Activated CD4-positive, alpha-beta T cell treated with anti-CD3 and anti-CD28 coated beads for 1 hour (primary cell): ENCODE measurements at regions not wholly inside any gene's neighbourhood (a gene's known extent, or its start where the extent isn't known, plus 50 kb on each side); places are given as distances from the start of the nearest gene placed in this dataset.
"Not testable (repeated sequence)": the region's sequence is repeated elsewhere in the genome, so short reads cannot be mapped to it uniquely, and the experiment has no call there.

ENCODE experiments used
- DNase-seq: peaks from one replicate; pipeline ENCODE4 v3.0.0-alpha.2; 2020

DNA sequence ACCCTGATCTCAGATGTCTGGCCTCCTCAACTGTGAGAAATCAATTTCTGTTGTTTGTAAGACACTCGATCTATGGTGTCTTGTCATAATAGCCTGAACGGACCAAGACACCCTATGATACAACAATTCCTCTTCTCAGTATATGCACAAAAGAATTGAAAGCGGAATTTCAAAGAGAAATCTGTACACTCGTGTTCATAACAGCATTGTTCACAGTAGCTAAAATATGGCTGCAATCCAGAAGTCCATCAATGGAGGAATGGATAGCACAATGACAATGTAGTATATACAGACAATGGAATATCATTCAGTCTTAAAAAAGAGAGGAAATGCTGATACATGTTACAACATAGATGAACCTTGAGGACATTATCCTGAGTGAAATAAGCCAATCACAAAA is 354.6 kb downstream of the SFMBT2 start:
- DNase-seq = no peak

DNA sequence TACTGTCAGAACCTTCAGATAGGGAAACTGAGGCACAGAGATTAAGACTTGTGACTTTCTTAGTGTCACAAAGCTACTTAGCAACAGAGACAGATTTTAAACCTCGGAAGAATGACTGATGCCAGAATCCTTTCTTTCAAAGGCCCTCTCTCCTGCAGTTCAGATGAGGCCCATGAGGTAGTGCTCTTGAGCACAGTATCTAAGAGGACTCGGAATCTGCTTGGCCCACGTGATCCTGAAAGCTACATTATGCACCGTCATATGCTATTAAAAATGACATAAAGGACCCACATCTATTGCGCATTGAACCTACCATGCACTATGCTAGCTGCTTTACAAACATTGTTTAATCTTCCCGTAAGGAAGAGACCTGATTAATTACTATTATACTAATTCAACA is 355.9 kb downstream of the SFMBT2 start:
- DNase-seq = no peak

DNA sequence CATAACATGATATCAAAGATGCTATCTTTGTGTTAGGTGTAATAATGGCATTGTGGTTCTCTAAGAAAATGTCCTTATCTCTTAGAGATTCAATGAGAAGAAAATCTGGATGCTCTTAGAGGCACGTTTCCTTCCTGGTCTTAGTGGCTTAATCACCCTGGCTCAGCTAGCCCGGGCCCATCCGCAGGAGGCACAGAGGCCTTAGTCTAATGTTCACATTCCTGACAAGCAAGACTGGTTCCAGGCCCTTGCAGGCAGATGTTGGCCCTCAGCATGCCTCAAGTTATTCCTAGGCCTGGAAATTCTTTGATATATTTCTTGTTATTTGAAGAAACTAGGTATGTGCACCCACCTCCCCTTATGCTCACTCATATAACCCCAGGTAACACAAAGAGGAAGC is 357.6 kb downstream of the SFMBT2 start:
- DNase-seq = no peak

DNA sequence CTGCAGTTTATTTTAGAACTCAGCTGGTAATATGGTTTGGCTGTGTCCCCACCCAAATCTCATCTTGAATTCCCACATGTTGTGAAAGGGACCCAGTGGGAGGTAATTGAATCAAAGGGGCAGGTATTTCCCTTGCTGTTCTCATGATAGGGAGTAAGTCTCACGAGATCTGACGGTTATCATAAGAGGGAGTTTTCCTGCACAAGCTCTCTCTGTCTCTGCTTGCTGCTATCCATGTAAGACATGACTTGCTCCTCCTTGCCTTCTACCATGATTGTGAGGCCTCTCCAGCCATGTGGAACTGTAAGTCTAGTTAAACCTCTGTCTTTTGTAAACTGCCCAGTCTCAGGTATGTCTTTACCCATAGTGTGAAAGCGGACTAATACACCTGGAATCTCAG is 360.8 kb downstream of the SFMBT2 start:
- DNase-seq = not testable (repeated sequence)

DNA sequence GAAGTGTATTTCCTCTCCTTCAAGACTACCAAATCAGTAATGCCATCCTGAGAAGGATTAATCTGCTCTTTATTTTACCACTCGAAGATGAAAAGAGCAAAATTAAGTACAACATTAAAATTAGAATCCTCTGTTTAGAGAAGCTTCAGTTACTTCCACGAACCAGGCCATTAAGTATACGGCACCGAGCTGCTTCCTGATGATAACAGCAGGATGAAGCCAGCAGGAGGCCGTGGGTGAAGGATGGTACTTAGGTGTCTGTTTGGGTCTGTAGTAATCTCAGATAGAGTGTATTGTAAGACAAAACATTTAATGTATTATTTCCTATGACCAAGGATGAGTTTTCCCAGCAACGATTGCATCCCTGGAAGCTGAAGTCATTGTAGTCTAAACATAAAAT is 362.8 kb downstream of the SFMBT2 start:
- DNase-seq = no peak

DNA sequence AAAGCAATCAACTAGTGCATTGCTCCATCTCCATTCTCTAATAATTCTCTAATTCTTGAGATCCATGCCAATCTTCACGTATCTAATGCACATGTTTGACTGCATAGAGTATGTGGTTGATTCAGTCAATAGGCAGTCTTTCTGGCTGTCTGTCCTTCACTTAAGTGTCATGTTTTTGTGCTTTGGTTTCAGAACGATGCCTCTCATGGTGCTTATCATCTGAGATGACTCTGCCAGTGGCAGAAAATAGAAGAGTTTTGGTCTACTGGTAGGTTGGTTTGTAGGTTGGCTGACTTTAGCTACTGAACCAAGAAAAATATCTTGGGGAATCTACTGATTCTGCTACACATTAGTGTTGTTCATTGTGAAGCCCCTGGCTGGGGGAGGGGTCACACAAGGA is 364.2 kb downstream of the SFMBT2 start:
- DNase-seq = no peak

DNA sequence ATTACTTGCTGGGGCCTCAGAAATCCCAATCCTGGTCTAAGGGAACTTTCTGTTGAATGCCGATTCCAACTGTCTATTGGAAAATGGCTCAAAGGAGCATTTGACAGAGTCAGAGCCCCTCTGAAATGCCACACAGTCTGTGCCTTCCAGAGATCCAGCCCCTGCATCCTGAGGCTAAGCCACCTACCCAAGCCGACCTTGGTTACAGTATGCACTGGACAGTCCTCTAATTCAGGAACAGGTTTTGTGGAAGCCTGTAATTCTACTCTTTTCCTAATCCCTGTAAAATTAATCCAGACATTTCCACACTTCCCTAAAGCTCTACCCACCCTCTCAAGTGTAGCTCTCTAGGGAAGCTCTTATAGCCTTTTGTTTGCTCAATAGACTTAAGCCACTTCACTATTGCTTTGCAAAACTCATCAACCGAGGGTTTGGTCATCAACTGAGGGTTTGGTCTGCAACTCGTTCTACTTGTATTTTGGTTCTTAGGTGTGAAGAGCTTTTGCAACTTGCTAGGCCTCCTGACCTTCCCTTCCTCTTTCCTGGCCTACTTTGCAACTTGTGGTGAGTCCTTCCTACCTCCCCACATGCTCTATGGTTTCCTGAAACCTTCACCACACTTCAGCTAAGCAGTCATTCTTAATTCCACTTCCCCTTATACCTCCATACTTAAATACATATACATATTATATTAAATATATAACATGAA is 364.8 kb downstream of the SFMBT2 start:
- no peak for DNase-seq

DNA sequence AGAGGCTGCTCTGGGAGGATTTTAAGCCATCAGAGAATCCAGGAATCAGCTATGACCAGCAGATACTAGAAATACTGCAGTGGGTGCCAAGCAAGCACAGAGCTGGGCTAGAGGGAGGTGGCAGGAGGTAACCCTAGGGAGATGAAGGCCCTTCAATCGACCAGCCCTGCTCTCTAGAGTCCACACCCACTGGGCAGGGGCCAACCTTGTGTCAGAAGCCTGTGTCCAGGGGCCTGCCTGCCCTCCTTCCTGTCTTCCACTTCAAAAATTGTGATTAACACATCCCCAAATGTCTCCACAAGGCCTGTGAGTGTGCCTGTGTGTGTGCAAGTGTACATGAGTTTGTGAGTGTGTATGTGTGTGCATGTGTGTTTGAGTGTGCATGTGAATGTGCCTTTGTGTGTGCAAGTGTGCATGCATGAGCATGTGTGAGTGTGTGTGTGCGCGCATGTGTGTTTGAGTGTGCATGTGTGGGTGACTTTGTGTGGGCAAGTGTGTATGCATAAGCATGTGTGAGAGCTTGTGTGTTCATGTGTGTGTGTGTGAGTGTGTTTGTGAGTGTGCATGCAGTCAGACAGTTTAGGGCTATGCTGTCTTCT is 367.7 kb downstream of the SFMBT2 start:
- DNase-seq = no peak

DNA sequence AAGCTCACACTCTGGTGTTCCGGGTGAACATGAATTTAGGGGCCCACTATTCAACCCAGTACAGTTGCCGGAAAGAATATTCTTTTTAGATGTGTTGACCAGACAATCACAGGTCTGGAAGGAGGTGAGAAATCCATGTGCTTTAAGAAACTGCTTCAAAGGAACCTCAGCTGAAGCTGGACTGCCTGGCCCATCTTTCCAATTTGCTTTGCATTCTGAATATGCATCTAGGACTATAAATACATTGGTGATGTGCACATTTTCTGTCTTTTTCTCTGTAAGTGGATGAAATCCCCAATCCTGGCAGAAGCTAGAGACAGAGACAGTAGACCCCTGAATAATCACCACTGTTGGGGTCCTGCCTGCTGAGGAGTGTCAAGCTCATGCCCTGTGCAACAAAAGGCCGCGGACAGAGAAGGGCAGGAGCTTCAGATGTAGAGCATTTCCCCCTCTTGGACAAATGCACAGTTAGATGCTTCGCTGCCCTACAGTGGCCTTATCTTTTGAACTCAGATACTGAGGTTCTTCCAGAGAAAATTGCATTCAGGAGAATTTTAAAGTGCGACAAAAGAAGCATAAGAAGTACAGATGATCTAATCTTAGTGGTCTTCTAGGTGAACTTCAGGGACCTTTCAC is 368.3 kb downstream of the SFMBT2 start:
- no peak for DNase-seq

DNA sequence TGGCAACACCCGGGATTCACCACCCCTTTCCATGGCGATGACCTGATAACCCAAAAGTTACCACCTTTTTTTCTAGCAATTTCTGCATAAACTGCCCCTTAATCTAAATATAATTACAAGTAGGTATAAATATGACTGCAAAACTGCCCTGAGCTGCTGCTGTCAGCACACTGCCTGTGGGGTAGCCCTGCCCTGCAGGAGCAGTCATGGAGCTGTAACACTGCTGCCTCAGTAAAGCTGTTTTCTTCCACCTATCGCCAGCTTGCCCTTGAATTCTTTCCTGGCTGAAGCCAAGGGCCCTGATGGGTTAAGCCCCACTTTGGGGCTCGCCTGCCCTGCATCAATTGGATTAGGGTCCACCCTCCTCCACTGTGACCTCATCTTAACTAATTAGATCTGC is 368.8 kb downstream of the SFMBT2 start:
- no peak for DNase-seq

DNA sequence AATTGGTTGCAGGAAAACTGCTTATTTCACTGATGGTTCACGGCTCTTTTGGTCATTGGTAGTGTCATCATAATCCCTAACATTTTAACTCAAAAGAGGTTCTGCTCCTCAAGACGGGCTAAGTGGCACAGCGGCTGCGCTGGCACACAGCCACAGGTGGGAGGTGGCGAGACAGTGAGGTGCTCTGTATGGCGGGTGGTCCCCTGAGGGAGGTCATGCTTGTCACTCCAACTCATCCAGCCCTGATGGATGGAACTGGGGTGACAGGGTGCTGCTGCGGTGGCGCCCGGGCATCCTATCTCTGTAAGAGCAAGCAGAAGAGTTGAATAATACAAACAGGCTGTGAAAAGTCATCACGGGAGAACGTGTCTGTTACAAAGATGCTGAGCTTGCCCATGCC is 370.2 kb downstream of the SFMBT2 start:
- DNase-seq = no peak

DNA sequence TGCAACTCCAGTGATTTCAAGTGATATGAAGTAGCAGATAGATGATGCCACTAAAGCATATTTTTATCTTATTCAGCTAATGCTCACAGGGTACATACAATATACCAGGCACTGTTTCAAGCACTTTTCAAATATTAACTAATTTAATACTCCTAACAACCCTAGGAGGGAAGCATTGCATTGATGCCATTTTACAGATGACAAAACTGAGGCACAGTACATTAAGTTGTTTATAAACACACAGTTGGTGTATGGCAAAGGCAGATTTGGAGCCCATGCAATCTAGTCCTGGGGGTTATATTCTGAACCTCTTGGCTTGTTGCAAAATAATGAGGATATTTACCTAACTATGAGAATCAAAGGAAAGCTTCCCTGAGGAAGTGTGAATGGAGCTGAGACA is 371.0 kb downstream of the SFMBT2 start:
- no peak for DNase-seq

DNA sequence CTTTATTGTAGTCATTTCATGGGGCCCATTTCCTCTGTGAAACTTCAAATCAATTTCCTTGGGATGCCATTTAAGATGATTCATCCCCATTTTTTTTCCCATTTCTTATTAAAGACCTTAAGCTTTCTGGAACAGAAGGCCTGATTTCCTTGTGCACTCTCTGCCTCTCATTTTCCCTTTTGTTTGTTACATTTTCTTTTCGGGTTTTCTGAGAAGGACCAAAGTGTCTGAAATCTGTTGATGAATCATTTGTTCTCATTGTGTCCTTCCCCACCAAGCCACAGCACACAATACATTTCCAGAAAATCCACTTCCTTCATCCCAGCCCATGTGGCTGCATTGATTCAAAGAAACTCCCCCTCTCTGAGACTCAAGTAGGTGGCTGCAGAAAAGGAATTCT is 372.4 kb downstream of the SFMBT2 start:
- no peak for DNase-seq

DNA sequence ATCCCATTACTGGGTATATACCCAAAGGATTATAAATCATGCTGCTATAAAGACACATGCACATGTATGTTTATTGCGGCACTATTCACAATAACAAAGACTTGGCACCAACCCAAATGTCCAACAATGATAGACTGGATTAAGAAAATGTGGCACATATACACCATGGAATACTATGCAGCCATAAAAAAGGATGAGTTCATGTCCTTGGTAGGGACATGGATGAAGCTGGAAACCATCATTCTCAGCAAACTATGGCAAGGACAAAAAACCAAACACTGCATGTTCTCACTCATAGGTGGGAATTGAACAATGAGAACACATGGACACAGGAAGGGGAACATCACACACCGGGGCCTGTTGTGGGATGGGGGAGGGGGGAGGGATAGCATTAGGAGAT is 373.4 kb downstream of the SFMBT2 start:
- DNase-seq = not testable (repeated sequence)

DNA sequence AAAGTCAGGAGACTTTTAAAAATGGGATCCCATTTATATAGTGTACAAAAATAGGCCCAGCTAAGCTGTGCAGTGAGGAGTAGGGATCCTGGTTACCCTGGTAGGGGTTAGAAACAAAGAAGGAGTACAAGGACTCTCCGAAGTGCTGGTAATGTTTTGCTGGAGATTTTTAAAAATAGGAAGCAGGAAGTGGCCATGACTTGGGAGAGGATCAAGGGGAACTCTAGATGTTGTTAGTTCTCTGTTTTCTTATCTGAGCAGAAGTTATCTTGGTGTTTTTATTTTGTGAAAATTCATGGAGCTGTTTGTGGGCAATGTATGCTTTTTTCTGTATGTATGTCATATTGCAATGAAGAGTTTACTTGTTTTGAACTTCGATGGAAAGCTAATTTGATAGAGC is 373.9 kb downstream of the SFMBT2 start:
- no peak for DNase-seq

DNA sequence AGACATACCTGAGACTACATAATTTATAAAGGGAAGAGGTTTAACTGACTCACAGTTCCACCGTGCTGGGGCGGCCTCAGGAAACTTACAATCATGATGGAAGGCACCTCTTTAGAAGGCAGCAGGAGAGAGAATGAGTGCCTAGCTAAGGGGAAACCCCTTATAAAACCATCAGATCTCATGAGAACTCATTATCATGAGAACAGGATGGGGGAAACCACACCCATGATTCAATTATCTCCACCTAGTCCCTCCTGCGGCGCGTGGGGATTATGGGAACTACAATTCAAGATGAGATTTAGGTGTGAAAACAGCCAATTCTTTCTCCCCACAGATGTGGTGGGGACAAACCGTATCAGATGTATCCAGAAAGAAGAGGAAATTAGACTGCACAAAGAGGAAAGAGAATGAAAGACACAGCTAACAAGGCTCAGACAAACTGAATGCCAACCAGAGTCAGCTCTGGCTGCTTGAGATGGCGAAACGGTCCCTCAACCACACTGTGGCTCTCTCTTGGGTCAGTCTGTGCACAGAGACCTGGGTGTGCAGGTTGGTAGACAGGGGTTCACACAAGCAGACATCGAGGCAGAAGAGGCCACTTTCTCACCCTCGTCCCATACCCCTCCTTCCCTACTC is 375.6 kb downstream of the SFMBT2 start:
- no peak for DNase-seq

DNA sequence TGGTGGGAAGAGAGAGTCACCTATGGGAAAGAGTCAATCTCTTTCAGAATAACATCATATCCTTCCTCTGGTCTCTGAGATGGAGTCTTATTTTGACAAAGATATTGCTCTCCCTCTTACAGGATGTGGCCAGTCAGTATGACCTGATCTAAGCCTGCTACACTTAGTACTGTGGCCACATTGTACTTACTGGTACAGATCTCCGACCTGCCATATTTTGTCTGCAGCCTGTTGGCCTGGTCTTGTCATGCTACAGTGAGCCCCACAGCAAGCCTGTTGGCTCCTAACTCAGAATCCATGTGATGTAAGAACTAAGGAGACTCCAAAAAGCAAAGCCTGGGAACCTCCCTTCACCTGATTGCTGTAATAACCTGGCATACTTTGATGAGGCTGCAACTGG is 377.8 kb downstream of the SFMBT2 start:
- no peak for DNase-seq

DNA sequence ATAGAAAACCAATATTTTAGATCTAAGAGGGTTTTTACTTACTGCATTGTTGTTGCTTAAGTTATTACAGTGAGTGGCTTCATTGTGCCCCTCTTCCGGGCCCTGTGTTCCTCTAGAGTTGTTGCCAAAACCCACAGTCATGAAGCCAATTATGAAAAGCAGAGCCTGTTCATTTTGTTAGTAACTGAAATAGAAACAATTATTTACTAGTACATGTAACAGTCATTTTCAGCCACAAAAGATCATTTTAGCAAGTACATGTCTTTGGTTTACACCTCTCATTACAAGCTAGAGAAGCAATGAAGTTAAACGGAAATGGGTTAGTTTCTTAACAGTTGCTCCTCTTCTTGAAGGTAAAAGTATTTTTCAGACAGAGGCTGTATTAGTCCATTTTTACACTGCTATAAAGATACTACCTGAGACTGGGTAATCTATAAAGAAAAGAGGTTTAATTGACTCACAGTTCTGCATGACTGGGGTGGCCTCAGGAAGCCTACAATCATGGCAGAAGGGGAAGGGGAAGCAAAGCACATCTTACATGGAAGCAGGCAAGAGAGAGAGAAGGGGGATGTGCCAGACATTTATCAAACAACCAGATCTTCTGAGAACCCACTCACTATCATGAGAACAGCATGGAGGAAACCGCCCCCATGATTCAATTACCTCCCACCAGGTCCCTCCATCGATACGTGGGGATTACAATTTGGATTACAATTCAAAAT is 380.5 kb downstream of the SFMBT2 start:
- DNase-seq = no peak

DNA sequence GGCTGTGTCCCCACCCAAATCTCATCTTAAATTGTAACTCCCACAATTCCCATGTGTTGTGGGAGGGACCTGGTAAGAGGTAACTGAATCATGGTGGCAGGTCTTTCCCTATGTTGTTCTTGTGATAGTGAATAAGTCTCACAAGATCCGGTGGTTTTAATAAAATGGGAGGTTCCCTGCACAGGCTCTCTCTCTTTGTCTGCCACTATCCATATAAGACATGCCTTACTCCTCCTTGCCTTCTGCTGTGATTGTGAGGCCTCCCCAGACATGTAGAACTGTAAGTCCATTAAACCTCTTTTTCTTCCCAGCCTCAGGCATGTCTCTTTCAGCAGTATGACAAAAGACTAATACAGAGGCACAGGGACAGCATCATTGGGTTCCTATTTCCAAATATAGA is 381.2 kb downstream of the SFMBT2 start:
- no peak for DNase-seq

DNA sequence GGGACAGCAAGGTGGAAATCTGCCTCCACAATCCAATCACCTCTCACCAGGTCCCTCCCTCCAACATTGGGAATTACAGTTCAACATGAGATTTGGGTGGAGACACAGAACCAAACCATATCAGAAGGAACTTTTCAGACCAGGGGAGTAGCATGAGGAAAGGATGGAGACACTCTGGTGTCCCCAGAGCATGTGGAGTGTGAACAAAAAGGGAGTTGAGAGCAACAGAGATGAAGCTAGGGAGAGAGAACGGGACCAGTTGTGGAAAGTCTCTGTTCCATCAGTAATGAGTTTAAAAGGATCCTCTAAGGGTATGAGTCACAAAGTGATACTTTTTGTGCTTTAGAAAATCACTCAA is 382.0 kb downstream of the SFMBT2 start:
- no peak for DNase-seq

DNA sequence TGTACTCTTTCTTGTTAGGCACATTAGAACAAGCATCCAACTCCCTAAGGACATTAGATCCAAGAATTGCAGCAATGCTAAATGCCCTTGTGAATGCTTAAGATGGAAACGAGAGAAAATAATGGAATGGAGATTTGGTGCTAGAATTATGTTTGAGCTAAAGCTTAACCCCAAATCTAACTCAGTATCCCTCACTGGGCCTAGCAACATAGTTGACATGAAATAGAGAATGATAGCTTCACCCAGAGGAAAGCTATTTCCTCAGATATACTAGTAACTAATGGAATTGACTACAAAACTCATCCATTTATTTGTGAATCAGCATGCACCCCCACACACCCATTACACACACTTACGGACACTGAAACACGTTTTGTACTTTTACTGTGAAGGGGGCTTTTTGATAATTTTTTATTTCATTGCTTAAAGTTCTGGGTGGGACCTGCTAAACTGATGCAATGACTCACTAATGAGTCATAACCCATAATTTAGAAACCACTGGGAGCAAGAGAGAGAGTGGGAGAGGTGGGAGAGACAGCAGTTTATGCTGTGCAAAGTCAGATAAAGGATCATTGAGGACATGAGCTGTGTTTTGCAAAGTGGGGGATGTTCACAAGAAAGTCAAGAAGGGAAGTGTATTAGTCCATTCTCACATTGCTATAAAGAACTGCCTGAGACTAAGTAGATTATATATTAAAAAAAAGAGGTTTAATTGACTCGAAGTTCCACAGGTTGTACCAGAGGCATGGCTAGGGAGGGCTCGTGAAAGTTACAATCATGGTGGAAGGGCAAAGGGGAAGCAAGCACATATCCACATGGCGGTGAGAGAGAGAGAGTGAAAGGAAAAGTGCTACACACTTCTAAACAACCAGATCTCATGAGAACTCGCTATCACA is 382.7 kb downstream of the SFMBT2 start:
- DNase-seq = no peak

DNA sequence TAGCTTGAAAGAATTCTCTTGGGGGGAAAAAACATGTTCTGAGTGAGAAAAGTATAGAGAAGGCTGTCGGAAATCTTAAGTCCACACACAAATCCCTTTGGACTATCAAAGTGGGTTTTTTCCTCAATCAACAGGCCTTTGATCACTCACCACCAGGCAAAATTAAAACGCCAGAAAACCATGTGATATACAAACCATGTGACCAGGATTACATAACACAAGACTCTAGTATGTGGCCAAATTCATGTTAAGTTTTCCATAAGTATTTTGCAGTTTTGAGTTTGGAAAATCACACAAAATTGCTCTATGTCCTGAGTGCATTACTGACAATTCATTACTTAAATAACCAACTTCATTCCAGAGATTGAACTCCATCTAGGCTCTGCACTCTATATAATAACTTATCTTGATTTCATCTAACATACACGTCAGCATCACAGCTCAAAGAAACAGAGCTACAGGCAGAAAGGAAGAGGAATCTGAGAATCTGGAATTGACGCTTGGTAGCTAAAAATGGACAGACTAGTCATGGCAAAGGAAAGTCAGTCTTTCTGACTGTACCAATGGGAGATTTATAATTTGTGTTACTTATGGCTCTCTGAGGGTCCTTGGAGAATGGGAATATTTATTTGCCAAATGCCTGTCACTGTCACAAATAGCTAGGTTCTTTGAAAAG is 383.5 kb downstream of the SFMBT2 start:
- no peak for DNase-seq
